GM21381 (cell line): ENCODE measurements at regions not wholly inside any gene's neighbourhood (a gene's known extent, or its start where the extent isn't known, plus 50 kb on each side); places are given as distances from the start of the nearest gene placed in this dataset.
A peak's percentile ranks its signal among the peaks of the same experiment; 100 is the strongest.

ENCODE experiments used
- ATAC-seq: cut with Tn5 transposase; IDR thresholded peaks from one replicate; pipeline ENCODE4 v1.9.1; 2021; ENCODE audit warnings: mild to moderate bottlenecking, moderate library complexity; ENCODE audit not compliant: unreplicated experiment

DNA sequence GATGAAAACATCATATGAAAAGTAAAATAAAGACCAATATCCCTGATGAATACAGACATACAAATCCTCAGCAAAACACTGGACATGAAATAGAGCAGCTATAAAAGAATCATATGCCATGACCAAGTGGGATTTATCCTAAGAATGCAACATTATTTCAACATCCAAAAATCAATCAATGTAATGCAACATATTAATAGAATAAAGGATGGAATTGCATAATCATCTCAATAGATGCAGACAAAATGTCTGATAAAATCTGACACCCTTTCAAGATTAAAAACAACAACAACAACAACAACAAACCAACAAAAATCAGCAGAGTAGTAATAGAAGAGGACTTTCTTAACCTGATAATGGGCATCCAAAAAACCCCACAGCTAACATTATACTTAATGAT, 63.8 kb upstream of the IL1R1 start:
- ATAC-seq, result no peak

DNA sequence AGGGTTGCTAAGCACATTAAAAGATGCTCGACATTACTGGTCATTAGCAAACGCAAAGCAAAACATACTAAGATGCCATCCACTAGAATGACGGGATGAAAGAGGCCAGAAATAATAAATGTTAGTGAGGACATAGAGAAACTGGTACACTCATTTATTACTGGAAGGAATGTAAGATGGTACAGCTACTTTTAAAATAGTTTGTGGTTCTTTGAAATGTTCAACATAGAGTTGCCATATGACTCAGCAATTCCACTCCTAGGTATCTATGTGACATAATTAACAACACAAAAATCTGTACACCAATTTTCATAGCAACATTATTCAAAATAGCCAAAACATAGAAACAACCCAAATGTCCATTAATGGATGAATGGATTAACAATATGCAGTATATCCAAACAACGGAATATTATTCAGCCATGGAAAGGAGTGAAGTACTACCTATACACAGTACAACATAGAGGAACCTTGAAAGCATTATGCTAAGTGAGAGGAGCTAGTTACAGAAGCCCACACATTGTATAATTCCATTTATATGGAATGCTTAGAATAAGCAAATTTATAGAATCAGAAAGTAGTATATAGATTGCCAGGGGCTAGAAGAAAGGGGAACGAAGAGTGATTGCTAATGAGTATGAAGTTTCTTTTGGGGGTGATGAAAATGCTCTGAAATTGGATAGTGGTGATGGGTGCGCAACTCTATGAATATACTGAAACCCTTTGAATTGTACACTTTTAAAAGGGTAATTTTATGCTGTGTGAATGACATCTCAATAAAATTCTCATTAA, 61.9 kb upstream of the IL1R1 start:
- ATAC-seq, result peak; percentile 34

DNA sequence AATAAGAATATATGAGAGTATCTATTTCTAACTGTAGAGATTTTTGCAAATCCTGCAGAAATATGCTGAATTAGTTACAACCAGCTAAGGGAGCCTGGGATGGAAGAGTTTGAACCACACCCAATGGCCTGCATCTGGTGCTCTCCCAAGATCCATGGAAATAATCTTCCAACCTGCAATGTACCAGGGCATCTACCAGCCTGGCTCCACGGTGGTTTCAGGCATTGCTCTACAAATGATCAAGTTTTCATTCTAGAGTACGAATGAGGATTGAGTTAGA, 61.4 kb upstream of the IL1R1 start:
- no peak for ATAC-seq

DNA sequence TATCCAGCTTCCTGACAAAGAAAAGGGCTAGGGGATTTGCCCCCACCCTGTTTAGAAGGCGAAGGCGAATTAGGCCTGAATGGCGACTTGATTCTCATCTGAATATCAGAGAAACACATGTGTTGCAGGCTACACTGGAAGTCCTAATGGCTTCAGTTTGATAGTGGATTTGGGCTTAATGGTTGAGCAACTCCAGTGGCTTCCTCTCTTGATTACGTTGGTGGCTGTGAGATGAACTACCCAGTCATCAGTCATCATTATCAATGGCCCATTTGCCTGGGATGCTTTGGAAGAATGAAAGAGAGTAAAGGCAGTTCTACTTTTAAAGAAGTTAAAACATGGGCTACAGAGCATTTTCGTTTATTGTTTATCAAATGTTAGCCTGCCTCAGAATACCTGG, 60.9 kb upstream of the IL1R1 start:
- ATAC-seq, result no peak

DNA sequence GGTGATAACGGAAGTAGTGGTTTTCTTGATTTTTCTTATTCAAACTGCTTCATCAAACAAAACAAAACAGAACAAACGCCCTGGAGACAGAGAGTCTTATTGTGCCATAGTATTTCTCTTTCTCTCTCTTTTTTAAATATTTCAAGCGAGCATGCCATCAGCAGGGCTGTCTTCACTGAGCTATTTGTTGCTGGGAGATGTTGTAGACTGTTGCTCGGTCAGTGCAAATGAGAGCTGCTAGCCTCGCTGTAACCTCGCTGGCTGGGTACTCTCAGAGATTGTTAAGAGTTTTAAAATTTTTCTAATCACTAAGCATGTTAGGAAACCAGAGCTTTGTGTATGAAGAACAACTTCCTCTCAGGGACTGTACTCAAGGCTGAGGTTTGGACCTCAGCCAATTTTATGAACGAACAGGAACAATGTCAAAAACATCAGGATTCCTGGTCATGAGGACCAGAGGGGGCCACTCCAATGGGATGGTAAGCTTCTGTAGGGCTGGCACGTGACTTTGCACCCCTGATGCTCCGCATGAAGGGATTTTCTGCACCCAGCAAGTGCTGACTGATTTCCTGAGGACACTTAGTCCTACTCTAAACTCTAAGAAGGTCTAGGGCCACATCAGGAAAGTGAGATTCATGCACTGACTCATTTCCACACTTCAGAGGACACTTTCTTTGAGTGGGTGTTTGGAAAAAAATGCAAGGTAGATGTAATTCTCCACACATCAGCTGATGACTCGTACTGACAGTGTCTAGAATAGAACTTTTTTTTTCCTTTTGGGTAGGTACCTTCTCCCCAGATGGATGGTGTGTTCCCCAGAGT, 59.8 kb upstream of the IL1R1 start:
- peak; percentile 84 for ATAC-seq

DNA sequence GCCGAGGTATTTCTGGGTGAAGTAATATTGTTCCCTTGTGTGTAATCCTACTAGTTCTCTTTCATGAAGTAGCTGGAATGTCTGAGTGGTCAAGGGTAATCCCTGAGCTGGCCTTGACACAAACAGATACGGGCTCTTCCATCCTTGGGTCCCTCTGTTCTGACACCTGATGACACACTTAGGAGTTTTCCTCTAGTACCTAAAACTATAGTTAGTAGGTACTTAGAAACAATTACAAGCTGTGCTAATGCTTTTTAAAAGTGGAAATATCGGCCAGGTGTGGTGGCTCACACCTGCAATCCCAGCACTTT, 59.2 kb upstream of the IL1R1 start:
- ATAC-seq, result no peak

DNA sequence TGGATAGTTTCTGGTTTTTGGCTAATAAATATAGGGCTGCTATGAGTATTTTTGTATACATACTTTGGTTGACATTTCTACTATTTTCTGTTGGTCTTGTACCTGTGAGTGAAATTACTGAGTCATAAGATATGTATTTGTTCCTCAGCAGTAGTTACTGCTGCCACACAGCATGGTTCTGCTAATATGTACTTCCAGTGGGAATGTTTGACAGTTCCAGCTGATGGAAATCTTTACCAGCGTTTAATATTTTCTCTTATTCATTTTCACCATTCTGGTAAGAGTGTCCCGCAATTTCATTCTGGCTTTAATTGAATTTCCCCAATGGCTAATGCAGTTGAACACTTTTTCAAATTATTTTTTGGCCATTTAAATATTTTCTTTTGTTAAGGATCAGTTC, 57.9 kb upstream of the IL1R1 start:
- no peak for ATAC-seq

DNA sequence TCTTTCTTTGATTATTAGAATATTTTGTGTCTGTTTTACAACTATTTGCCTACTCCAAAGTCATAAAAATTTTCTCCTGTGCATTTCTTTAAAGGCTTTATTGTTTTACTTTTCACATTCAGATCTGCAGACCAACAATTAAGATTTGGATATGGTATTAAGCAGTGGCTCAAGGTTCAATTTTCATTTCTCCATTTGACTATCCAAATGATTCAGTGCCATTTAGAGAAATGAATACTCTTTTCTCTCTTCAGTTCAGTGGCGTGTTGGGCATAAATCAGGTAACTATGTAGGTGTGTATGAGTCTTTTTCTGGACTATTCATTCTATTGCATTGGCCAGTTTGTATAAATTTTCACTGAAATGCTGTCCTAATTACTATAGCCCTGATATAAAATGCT, 57.3 kb upstream of the IL1R1 start:
- ATAC-seq, result no peak

DNA sequence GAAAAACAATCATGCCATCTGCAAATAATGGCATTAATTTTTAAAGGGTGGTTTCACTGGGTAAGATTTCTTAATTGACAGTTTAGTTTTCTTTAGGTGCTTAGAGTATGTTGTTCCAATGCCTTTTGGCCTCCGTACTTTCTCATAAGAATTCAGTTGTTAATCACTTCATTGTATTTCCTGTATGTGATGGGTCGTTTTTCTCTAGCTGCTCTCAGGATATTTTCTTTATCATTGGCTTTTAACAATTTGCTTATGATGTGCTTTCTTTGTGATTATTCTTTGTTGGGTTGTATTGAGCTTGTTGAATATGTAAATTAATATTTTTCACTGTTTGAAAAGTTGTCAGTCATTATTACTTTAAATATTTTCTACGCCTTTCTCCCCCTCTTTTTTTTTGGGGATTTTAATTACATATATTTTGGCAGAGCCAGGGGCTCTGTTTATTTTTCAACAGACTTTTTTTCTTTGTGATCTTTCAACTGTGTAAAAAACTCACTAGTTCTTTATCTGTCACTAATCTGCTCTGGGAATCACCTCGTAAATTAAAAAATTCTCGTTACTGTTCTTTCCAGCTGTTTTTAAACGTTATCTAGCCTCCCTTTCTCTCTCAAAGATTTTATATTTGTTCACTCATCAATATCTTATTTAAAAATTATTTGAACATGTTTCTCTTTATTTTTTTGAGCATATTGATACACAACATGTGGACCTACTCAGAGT, 56.2 kb upstream of the IL1R1 start:
- ATAC-seq, result no peak

DNA sequence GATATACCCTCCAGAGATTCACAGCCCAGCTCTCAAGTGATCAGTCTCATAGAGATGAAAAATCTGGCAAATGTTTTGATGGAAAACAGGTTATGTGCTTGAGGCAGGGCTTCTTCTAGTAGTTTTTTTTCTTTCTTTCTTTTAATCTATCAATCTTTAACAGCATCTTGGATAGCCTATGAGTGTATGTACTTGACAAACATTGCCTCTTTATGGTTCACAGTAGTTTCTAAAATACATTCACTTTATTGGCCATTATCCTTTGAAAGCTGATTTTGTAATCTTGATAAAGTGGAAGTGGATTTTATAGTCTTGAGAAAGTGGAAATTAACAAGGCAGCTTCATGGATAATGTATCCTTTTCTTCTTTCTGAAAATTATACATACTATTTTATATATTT, 51.4 kb upstream of the IL1R1 start:
- ATAC-seq, result no peak

DNA sequence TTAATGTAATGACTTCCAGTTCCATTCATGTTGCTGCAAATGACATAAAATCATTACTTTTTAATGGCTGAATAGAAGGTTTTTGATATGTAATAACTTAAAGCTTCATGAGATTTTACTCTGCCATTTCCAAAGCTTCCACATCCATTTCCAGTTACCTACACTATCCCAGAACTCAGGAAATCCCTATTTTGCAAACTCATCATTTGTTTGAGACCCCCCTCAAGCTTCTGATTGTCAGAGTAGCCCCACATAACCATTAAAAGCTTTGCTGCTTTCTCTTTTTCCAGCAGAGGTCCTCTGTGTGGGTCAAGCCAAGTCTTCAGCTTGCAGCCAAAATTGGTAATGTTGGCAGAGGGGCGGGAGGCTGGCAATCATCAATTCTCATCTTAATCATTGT, 50.6 kb upstream of the IL1R1 start:
- no peak for ATAC-seq

DNA sequence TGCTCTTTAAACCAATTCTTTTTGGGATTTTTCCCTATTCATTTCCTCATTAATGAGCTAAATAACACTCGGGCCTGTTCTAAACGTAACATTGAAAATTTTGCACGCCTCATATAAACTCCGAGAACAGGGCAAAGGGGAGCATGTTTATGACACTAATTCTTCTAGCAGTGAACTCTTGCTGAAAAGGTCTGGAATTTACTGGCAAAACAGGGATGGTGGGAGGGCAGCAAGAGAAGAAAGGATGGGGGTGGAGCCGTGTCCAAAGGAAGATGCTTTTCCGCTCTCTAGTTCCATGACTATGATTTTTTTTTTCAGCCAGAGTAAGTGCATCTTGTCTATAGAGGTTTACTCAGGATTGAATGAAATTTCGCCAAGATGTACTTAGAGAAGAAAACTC, 50.0 kb upstream of the IL1R1 start:
- ATAC-seq, result no peak
